ENCODE measurements at regions not wholly inside any gene's neighbourhood (a gene's known extent, or its start where the extent isn't known, plus 50 kb on each side); places are given as distances from the start of the nearest gene placed in this dataset.

DNA sequence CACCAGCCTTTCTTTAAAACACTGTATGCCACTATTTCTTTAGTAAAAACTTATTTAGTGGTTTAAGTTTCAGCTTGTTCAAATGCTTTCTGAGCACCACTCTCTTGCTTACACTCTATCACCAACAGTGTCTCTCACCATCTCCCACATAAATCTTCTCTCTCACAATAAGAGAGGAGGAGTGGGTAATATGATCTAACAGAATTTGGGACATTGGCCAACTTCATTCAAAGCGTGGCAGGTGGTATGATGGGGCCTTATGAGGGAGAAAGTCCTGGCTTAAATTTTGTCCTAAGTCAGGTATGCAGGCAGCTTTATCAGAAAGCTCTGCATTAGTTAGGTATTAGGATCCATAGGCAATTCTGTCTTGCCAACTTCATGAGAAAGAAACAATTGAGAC, 1132.5 kb downstream of the TUSC7 start:
- Histone ChIP-seq H2BK12ac (ENCODE audit: low read depth, low read length) (no peak overlapping the region), H3K9me3 (ENCODE audit: insufficient read depth in 2 of 2, low read depth in 1 of 2, low read length in 1 of 2) (no peaks in the 10 kb centered on the region), H3K79me1 (ENCODE audit: low read depth, low read length) (no peaks in the 10 kb centered on the region), H3K4me3 (ENCODE audit: extremely low read depth in 1 of 4, insufficient read depth in 2 of 4, low read depth in 3 of 4, low read length in 4 of 4) (no peak overlapping the region), H4K91ac (replicated peaks; ENCODE audit: insufficient read length, low read length) (no peak overlapping the region), H2BK15ac (ENCODE audit: low read length) (no peak overlapping the region), H3K27me3 (replicated peaks in 1 of 4; ENCODE audit: control insufficient read depth in 3 of 4, extremely low read depth in 1 of 4, insufficient read depth in 3 of 4, low read length in 3 of 4) (no peaks in the 10 kb centered on the region), H3K23me2 (ENCODE audit: low read depth, low read length) (no peaks in the 10 kb centered on the region), H3K4me1 (replicated peaks in 1 of 4; ENCODE audit: control insufficient read depth in 3 of 4, insufficient read depth in 4 of 4, low read length in 3 of 4) (no peaks in the 10 kb centered on the region), H2BK5ac (ENCODE audit: low read depth, low read length) (no peak overlapping the region), H2AK5ac (ENCODE audit: low read depth, low read length) (no peak overlapping the region), H2BK120ac (replicated peaks; ENCODE audit: low read depth, low read length) (no peak overlapping the region), H2BK20ac (ENCODE audit: low read length) (no peak overlapping the region), H3K23ac (ENCODE audit: insufficient read length) (no peak overlapping the region), H3K4ac (replicated peaks; ENCODE audit: insufficient read length, low read depth, low read length) (no peak overlapping the region), H3K79me2 (ENCODE audit: control insufficient read depth in 1 of 2, insufficient read depth in 2 of 2, low read length in 2 of 2) (no peaks in the 10 kb centered on the region), H3K36me3 (ENCODE audit: control insufficient read depth in 2 of 4, insufficient read depth in 4 of 4, low read length in 3 of 4) (no peaks in the 10 kb centered on the region), H3K14ac (ENCODE audit: insufficient read length) (no peak overlapping the region), H4K5ac (ENCODE audit: insufficient read length, low read depth, low read length) (no peak overlapping the region), H3K9ac (replicated peaks in 1 of 4; ENCODE audit: extremely low read depth in 1 of 4, low read depth in 3 of 4, low read length in 3 of 4) (no peak overlapping the region), H4K20me1 (replicated peaks in 1 of 2; ENCODE audit: control insufficient read depth in 1 of 2, insufficient read depth in 2 of 2, low read length in 2 of 2) (no peaks in the 10 kb centered on the region), H4K8ac (ENCODE audit: extremely low read depth, insufficient read depth, low read length) (no peak overlapping the region), H3K18ac (ENCODE audit: extremely low read depth, low read length) (no peak overlapping the region), H3K27ac (ENCODE audit: low read depth, low read length) (no peak overlapping the region), H2AFZ (ENCODE audit: low read length) (no peak overlapping the region), H3K56ac (replicated peaks; ENCODE audit: insufficient read length, low read depth, low read length) (no peak overlapping the region), H3K4me2 (ENCODE audit: insufficient read depth in 1 of 2, low read depth in 2 of 2, low read length in 2 of 2) (no peak overlapping the region)
- FAIRE-seq: no peak
- TF ChIP-seq BACH1 (IDR thresholded peaks at IDR 0.05; ENCODE audit: low read length): no peak
- TF ChIP-seq SP4 (IDR thresholded peaks at IDR 0.05; ENCODE audit: low read length): no peak
- no peak for TF ChIP-seq CHD2 (IDR thresholded peaks at IDR 0.05; ENCODE audit: low read length)
- TF ChIP-seq FOSL1 (IDR thresholded peaks at IDR 0.05; ENCODE audit: insufficient read depth, low read depth, low read length): no peak
- ChIA-PET POLR2A (ENCODE audit: partially characterized antibody) (no interaction called here), CTCF (ENCODE audit: partially characterized antibody) (interaction anchor here (0.6 to 1.0 kb wide), 2 partner anchors 57 to 955 kb away, joined by 3 read pairs; no protein-coding TSS in a partner anchor)
- no peak for DNase-seq (ENCODE audit: low read depth in 1 of 2, low spot score in 2 of 2)
- WGBS, 2 experiments (ENCODE audit: extremely low coverage in 1 of 2, insufficient coverage in 1 of 2, insufficient read length in 1 of 2, insufficient replicate concordance in 2 of 2, low coverage in 1 of 2, low lambda C conversion rate in 2 of 2, missing lambda C conversion rate in 1 of 2): 87% methylated on average over 1 of the region's 1 CpG; no CpG with 5 or more reads in 1 of the 2 experiments
